ENCODE measurements at regions not wholly inside any gene's neighbourhood (a gene's known extent, or its start where the extent isn't known, plus 50 kb on each side); places are given as distances from the start of the nearest gene placed in this dataset.

GRCh38 chr1:191889623-191890003, 268.6 kb upstream of the RGS18 start:
- TF ChIP-seq CTCF (conservative IDR thresholded peaks at IDR 0.05; ENCODE audit: low read depth, low read length): no peak
- no peak overlapping the region for H3K4me3 ChIP-seq (ENCODE audit: low read length)
- no peak for DNase-seq (ENCODE audit: low read depth)

DNA sequence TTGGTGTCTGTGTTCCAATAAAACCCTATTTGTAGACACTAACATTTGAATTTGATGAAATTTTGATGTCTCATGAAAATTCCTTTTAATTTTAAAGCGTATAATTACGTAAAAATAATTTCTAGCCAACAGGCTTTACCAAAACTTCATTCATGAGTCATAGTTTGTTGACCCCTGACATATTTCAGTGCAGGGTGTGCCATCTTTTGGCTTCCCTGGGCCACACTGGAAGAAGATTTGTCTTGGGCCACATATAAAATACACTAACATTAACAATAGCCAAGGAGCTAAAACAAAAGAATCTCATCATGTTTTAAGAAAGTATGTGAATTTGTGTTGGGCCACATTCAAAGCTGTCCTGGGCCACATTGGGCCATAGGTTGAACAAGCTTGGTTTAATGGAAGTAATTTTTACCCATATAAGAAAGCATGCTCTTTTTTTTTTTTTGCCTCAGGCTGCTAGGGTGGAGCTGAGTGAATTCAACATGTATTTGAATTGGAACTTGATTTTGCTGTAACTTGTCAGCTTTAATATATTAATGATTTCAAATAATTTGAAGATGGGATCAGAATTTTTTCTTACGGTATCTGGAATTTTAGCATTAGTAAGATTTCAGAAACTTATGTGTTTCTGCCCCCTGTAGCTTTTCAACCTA, 267.7 kb upstream of the RGS18 start:
- no peak for TF ChIP-seq CTCF (conservative IDR thresholded peaks at IDR 0.05; ENCODE audit: low read depth, low read length)
- DNase-seq (ENCODE audit: low read depth): no peak
- no peak overlapping the region for H3K4me3 ChIP-seq (ENCODE audit: low read length)

DNA sequence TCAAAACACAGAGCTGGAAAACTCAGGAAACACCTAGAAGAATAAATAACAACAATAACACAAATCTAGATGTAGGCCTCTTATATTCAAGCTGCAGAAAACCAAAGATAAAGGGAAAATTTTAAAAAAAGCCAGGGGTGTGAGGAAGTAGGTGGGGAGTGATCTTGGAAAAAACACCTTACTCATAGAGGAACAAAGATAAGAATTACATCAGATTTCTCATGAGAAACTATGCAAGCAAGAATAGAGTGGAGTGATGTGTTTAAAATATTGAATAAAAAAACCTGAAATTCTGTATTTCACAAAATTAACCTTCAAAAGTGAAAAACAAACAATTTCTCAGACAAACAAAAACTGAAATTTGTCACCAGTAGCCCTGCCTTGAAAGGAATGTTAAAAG, 265.5 kb upstream of the RGS18 start:
- H3K4me3 ChIP-seq (ENCODE audit: low read length): no peak overlapping the region
- DNase-seq (ENCODE audit: low read depth): no peak
- no peak for TF ChIP-seq CTCF (conservative IDR thresholded peaks at IDR 0.05; ENCODE audit: low read depth, low read length)

DNA sequence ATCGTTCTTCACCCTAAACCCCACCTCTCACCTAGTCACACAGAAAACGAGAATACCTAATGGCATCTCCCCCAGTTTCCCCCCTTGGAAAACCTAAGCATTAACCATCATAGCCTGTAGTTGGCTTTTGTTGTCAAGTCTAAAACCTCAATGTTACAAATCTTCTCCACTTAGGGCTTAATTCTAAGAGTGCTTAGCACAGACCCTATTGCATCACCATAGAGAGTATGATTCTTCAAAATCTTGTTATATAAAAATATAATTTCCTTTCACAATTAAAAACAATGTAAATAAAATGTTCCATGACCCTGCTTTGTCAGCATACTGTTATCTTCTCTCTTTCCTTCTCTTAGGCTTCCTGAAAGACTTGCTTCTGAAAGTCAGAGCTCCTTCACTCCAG, 263.2 kb upstream of the RGS18 start:
- DNase-seq (ENCODE audit: low read depth): no peak
- no peak for TF ChIP-seq CTCF (conservative IDR thresholded peaks at IDR 0.05; ENCODE audit: low read depth, low read length)
- H3K4me3 ChIP-seq (ENCODE audit: low read length): no peak overlapping the region

DNA sequence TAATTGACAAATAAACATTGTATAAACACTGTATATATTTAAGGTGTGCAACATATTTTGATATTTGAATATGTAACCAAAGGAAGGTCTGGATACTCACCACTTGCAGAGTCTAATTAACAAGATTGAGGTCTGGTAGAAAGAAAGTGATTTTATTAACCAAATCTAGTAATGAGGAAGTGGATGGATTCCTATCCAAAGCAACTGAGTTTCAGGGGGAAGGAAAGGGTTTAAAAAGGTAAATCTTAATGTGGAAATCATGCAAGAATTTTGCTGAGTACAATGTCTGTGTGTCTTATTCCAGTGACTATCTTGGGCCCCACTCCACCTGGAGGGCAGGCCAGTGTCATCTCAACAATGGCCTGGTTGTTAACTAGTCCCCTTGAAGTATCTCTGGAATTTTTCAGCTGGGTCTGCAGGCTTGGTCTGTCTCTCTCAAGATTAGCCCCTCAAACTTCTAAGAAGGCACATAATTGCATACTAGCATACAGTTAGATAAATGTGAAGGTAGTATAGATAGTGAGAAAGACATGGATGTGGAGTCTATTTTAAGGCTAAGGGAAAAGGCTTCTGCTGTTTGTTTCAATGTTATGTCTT, 262.7 kb upstream of the RGS18 start:
- H3K4me3 ChIP-seq (ENCODE audit: low read length): no peak overlapping the region
- TF ChIP-seq CTCF (conservative IDR thresholded peaks at IDR 0.05; ENCODE audit: low read depth, low read length): no peak
- DNase-seq (ENCODE audit: low read depth): no peak

DNA sequence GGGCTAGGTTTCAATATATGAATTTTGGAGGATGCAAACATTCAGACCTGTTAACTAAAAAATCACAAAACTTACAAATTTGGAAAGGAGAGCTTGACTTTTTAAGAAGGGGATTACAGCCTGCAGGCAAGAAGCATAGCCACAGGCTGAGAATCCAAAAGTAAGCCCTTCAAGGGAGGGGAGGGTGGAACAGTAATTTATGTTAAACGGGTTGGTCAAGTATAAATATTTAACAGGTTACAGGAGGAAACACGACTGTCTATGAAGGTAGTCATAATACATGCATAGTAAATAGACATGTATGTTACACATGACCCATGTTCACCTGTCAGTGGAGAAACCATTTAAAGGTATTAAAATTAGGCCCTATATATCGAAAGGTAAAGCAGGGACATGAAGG, 261.1 kb upstream of the RGS18 start:
- no peak overlapping the region for H3K4me3 ChIP-seq (ENCODE audit: low read length)
- no peak for DNase-seq (ENCODE audit: low read depth)
- no peak for TF ChIP-seq CTCF (conservative IDR thresholded peaks at IDR 0.05; ENCODE audit: low read depth, low read length)

DNA sequence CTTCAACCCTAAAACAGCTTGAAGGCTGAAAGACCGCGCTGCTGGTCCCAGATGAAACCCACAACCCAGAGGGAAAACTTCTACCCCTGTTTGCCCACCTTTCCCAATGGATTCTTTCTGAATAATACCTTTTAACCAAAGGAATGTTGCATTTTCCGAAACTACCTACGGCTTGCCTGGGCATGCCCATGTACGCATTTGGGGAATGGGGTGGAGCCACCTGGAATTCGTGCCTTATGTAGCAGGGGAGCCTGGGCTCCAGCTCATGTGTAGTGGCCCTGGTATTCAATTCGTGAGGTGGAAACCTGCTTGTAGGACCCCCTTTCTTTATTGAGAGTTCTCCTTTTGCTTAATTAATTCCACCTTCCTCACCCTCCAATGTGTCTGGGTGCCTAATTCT, 256.6 kb upstream of the RGS18 start:
- no peak overlapping the region for H3K4me3 ChIP-seq (ENCODE audit: low read length)
- TF ChIP-seq CTCF (conservative IDR thresholded peaks at IDR 0.05; ENCODE audit: low read depth, low read length): no peak
- no peak for DNase-seq (ENCODE audit: low read depth)
